Amygdala (tissue), 56 donors: ENCODE measurements at regions not wholly inside any gene's neighbourhood (a gene's known extent, or its start where the extent isn't known, plus 50 kb on each side); places are given as distances from the start of the nearest gene placed in this dataset.
"Not testable (repeated sequence)": the region's sequence is repeated elsewhere in the genome, so short reads cannot be mapped to it uniquely, and the experiment has no call there.

Source experiments
- DNase-seq, 56 donors: peaks; one replicate each; lab custom pipeline; 2025; lab: John Stamatoyannopoulos, UW

GRCh38 chr2:160550048-160550447 lies 56.4 kb upstream of the RBMS1 start:
- no peak for DNase-seq

DNA sequence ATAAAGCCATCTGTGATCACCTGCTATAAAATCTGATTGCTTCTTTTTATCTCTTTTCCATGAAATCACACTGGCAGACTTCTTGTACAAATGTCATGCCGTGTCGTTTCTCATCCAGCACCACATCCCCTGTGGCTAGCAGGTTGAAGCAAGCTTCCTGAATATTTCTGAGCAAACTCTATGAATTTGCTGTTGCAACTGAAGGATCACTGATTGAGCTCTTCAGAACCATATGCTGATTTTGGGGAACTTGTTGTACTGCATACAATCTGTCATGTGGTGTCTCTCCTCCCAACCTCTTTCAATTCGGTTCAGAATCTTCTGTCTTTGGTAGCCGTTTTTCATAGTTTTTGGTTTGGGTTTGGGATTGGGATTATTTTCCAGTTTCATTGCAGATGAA lies 57.7 kb upstream of the RBMS1 start:
- no peak for DNase-seq

DNA sequence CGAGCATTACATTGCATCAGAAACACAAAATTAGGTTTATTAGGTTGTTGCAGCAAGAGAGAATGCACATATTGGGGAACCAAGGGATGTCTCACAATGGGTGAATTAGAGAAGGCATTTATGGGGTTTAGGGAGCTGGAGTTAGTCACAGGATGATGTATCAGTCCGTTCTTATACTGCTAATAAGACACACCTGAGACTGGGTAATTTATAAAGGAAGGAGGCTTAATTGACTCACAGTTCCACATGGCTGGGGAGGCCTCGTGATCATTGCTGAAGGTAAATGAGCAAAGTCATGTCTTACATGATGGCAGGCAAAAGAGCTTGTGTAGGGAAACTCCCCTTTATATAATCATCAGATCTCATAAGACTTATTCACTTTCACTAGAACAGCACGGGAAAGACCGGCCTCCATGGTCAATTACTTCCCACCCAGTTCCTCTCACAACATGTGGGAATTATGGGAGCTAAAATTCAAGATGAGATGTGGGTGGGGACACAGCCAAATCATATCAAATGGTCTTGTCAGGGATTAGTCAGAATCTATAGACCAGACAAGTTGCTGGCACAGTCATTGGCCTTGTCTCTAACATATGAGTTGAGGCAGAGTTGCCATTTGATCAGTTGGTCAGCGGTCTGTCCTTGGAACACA lies 61.9 kb upstream of the RBMS1 start:
- DNase-seq: no peak

DNA sequence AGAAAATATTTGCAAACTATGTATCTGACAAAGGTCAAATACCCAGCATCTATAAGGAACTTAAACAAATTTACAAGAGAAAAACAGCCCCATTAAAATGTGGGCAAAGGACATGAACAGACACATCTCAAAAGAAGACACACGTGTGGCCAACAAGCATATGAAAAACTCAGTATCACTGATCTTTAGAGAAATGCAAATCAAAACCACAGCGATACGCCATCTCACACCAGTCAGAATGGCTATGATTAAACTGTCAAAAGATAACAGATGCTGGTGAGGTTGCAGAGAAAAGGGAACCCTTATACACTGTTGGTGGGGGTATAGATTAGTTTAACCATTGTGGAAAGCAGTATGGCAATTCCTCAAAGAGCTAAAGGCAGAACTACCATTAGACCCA lies 64.3 kb upstream of the RBMS1 start:
- DNase-seq: no peak

- DNase-seq: no peak
These were observed 64.9 kb upstream of the RBMS1 start for GRCh38 chr2:160558531-160558930.

DNA sequence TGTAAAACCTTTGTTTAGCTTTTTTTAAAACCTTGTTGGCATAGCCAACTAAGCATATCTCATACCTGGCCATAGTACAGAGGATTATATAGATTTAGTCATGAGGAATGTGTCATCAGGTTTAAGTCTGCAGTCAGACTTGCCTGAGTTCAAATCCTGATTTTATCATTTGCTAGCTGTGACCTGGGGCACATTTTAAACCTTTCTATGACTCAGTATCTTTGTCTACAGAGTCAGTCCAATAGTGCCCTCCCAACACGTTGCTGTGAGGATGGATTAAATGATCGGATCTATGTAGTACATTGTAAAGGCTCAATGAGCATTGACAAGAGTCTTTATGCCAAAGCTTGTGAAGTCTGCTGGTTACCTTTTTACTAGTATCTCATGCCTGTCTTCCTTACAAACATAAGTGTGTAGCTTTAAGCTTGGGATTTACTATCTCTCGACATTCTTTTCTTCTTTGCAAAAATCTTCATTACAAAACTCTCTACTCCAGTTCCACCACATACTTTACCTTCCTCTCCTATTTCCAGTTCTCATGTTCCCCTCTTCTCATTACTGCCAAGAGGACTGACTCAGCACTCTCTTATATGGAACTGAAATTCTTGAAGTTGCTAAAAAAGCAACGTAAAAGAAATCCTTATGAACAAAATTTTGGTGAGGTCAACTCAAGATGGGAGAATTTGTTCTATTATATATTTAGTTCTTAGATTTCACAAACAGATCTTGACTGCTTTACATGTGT lies 68.1 kb upstream of the RBMS1 start:
- DNase-seq: no peak

DNA sequence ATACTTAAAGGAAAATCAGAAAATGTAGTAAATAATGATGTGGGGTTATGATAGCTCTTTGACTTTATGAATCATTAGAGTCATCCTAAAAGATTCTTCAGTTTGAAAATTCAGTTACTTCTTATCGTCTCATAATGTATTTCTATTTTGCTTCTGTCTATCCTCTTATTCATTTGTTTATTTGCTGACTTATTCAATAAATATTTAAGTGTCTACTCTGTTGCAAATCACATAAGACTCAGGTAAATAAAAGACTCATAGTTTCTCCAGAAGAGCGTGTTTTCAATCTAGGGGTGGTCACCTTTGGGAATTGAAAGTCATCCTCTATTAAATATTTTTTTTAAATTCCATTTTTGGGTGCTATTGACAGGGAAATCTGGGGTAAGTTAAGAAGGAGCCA lies 69.1 kb upstream of the RBMS1 start:
- no peak for DNase-seq

GRCh38 chr2:160564591-160564990 lies 71.0 kb upstream of the RBMS1 start:
- no peak for DNase-seq

DNA sequence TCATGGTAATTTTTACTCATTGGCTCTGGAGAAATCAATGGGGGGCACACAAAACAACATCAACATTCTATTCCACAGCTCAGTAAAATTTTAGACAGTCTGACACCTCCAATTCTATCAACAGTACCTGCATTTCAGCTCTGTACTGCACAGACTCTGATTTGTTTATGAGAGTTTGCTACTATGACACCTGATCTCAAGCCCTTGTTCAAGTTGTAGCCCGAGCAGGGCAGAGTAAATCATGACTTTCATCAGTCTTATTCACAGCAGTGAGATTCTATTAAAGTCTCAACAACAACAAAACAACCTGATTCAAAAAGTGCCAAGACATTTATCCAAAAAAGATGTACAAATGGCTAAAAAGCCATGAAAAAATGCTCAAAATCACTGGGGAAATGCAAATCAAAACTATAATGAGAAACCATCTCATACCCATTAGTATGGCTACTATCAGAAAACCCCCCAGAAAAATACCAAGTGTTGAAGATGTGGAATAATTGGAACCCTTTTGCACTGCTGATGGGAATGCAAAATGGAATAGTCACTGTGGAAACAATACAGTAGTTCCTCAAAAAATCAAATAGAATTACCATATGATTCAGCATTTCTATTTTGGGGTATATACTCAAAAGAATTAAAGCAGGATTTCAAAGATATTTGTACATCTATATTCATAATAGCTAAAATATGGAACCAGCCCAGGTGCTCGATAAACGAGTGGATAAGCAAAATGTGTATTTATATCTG lies 71.7 kb upstream of the RBMS1 start:
- no peak for DNase-seq

DNA sequence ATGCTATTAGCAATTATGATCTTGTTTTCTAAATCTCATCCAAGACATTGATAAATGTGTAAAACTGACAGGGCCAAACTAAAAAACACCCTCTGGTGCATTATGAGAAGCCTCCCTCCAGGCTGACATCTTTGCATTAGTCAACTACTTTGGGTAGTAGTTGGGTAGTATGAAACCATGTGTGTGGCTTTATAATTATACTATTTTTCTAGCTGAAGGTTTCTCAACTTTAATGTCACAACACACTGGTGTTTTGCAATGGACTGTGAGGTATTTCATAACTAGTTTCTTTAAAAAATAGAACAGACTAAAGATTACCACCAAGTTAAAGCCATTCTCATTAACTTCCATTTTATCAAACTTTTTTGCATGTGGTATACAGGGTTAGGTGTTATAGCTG lies 73.1 kb upstream of the RBMS1 start:
- DNase-seq: no peak

DNA sequence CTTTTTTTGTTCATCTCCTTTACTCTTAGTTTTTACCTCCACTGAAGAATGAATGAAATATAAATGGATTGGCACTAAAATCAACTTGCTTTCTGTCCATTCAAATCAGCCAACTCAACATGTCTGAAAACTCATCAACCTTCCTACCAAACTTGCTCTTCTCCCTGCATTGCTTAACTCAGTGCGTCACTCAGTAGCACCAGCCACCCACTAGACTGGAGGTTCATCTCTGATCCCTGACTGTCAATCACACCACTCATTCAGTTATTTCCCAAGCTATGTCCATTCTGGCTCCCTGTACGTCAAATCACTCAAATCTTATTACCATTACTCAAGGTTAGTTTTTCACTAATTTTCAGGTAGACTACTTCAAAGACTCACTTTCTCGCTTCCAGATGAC lies 75.2 kb upstream of the RBMS1 start:
- no peak for DNase-seq

DNA sequence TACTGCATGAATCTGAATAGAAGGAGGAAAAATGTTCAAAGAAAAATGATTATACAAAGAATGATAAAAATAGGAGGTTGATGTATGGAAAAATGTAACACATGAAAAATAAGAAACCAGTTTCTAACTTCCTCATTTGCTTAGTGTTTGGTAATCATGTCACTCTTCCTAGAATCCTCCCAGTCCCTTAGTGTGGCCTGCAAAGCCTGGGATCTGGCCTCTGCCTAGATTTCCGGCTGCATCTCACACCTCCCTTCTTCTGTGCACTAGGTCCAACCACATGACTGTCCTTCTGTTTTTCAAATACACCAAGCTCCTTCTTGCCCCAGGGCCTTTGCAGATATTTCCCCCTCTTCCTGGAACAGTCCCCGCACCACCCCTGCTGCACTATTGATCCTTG lies 76.8 kb upstream of the RBMS1 start:
- DNase-seq: no peak

- DNase-seq: peak in 1 of 56 donors; percentile 1
These were observed 81.0 kb upstream of the RBMS1 start for GRCh38 chr2:160574468-160575140.

- no peak for DNase-seq
These were observed 81.8 kb upstream of the RBMS1 start for GRCh38 chr2:160575368-160575767.

DNA sequence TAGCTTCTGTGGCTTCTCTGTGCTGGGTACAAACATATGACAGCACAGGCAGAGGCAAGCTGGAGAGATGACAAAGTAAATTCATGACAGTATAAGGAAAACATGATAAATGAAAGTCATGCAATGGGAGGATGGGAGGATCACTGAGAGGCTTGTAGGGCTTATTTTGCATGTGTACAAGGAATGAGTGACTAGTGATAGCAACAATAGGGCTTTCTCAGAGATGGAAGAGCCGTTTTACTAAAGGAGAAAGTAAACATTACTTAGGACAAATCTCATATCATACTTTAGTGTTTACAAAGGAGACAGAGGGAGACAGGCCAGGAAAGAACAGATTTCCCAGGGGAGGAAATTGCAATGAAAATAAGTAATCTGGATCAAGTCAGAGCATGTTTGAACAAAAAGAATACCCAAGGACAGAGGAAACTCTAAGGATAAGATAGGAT lies 82.5 kb upstream of the RBMS1 start:
- DNase-seq: no peak

- not testable (repeated sequence) for DNase-seq
These were observed 83.5 kb upstream of the RBMS1 start for GRCh38 chr2:160577081-160577480.

GRCh38 chr2:160581035-160581434 lies 87.4 kb upstream of the RBMS1 start:
- DNase-seq: no peak

- DNase-seq: no peak
These were observed 87.8 kb upstream of the RBMS1 start for GRCh38 chr2:160581448-160581847.

- no peak for DNase-seq
These were observed 88.5 kb upstream of the RBMS1 start for GRCh38 chr2:160582081-160582480.

DNA sequence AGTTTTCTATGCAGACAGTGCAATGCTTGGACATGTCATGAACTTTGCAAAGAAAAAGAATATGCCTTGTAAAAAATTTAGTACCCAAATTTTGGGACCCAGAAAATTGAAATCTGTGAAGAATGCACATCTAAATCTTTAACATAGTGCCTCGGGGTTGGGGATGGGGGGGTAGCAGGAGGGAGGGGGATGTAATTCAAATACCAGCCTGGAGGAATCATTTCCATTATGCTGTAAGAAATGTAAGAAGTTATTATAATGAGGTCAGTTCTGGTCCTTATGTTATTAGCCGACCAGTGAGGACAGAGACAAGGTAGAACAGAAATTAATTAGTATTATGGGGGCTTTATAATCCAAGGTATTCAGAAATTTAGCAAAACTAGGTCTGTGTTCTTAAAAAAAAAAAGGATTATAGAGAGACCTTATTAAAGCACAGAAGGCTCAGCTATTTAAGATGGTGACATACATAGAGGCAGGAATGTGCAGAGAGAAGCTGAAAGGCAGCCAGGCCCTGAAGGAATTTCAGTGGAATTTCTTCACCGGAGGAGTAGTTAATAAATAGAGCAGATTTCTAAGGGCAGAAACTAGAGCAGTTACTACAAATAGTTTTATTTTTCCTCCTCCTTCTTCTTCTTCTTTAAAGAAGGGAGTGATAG lies 89.0 kb upstream of the RBMS1 start:
- no peak for DNase-seq

DNA sequence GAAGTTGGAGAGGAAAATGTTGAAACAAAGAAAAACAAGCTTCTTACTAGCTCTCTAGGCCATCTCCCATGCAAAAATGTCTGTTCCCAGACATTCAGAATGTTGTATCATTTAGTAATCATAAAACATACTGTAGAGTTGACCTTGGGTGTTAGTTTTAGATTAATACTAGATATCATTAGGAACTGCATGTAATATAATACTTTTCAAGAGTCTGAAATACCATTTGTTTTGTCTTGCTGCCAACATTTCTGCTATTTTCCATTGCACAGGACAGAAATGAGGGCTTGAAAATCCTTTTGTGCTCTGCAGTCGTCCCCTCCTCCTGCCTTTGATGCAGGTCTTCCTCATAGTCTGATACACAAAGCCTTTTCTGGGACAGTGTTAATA lies 89.5 kb upstream of the RBMS1 start:
- DNase-seq: no peak
